GM19452 (cell line): ENCODE measurements at regions not wholly inside any gene's neighbourhood (a gene's known extent, or its start where the extent isn't known, plus 50 kb on each side); places are given as distances from the start of the nearest gene placed in this dataset.
"Not testable (repeated sequence)": the region's sequence is repeated elsewhere in the genome, so short reads cannot be mapped to it uniquely, and the experiment has no call there.

Experiments used
- ATAC-seq: cut with Tn5 transposase; IDR thresholded peaks from one replicate; pipeline ENCODE4 v1.9.1; 2021; ENCODE audit not compliant: unreplicated experiment

DNA sequence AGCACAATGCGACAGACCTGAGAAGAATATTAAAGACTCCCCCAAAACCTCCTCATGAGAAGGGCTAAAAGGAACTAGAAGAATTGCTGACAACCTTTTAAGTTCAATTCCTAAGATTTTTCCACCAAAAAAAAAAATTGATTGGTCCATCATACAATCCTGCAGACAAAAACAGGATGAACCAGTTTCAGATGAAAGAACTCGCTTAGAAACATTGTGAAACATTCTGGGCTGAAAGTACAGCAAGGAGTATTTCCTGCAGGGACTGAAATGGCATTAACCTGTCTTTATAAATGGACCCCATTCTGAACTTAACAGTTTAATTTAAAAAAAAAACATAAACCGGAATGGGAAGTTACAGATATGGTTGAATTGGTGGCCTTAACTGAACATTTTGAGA is 96.0 kb upstream of the FAM174B start:
- no peak for ATAC-seq

DNA sequence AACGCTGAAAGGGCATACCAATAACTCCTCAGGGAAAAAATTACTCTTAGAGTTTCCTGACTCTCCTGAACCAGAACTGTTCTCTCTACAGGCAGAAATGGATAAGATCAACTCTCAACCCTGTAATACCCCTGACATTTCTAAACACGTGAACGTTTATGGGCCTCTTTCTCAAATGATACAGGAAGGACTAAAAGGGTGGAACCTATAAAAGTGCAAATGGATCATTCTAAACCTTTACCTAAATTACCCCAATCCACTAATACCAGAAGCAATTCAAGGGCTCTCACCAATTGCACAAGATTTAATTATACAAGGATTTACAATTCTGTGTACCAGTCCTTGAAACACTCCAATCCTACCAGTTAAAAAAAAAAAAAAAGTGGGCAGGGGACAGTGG is 98.0 kb upstream of the FAM174B start:
- ATAC-seq: no peak

DNA sequence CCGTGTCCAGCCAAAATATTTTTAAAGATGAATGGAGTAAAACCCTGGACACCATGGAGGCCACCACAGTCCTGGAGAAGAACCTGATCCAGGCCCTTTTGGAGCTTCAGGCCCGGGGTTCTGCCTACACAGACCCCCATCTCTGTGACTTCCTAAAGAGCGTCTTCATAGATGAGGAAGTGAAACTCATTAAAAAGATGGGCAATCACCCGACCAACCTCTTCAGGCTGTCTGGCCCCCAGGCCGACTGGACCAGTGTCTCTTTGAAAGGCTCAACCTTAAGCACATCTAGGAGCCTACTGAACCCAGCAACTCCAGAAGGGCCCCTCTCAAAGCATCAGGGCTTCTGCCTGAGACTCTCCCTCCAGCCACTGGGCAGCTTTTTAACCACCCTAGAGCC is 107.9 kb upstream of the FAM174B start:
- ATAC-seq: no peak

DNA sequence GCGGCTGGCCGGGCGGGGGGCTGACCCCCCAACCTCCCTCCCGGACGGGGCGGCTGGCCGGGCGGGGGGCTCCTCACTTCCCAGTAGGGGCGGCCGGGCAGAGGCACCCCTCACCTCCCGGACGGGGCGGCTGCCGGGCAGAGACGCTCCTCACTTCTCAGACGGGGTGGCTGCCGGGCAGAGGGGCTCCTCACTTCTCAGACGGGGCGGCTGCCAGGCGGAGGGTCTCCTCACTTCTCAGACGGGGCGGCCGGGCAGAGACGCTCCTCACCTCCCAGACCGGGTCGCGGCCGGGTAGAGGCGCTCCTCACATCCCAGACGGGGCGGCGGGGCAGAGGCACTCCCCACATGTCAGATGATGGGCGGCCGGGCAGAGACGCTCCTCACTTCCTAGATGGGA is 112.6 kb upstream of the FAM174B start:
- ATAC-seq: not testable (repeated sequence)

DNA sequence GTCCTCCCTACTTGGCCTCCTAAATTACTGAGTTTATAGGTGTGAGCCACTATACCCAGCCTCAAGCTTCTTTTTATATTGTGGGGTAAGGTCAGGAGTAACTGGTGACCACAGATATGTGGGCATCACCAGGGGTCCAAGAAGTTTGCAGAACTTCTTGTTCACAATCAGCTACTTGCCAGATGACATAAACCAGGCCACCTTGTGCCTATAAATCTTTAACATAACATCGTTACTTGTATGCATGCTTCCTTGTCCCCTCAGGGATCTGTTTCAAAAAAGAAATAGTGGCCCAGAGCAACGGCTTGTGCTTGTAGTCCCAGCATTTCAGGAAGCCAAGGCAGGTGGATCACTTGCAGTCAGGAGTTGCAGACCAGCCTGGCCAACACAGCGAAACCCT is 115.1 kb upstream of the FAM174B start:
- ATAC-seq: no peak

DNA sequence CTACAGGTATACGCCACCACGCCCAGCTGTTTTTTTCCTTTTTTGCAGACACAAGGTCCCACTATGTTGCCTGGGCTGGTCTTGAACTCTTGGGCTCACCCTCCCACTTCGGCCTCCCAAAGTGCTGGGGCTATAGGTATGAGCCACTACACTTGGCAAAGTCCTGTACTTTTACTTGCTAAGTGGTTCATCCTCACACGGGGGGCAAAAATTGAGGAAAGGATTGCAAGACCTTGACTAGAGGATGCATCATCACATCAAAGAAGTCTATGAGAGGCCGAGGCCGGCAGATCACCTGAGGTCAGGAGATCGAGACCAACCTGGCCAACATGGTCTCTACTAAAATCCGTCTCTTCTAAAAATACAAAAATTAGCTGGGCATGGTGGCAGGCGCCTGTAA is 116.5 kb upstream of the FAM174B start:
- ATAC-seq: no peak

DNA sequence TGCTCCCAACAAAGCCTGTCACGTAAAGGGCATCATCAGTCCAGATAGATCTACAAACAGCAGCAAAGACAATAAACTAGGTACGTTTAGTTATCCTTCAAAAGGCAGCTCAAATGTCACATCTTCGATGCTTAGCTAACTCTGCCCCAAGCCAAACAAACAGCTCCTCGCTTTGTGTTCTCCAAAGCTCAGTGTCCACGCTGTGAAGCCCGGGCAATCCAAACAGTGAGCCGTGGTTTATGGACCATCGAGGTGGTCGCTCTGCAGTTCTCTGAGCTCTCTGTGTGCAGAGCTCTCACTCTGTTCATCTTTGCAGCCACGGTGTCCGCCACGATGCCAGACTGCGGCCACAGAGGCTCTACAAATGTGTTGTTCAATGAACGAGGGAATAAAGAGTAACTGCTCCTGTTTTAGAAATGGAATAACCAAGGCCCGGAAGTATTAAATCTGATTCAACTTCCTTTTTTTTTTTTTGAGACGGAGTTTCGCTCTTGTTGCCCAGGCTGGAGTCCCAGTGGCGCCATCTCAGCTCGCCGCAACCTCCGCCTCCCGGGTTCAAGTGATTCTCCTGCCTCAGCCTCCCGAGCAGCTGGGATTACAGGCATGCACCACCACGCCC is 117.2 kb upstream of the FAM174B start:
- no peak for ATAC-seq

DNA sequence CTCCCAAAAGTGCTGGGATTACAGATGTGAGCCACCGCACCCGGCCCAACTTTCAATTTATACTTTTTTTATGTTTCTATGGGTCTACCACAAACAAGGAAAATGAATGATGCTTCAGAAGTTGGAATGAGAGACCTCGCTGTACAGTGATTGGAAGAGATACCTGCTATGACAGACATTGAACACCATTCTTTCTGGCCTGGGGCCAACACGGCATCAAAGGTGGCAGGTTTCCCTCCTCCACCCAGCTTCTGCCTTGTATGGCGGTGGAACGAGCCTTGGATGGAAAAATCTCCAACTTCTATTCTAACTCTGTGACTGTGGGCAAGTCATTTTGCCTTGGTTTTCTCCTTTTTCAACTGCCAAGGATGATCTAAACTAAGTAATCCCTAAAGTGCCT is 117.8 kb upstream of the FAM174B start:
- ATAC-seq: no peak

DNA sequence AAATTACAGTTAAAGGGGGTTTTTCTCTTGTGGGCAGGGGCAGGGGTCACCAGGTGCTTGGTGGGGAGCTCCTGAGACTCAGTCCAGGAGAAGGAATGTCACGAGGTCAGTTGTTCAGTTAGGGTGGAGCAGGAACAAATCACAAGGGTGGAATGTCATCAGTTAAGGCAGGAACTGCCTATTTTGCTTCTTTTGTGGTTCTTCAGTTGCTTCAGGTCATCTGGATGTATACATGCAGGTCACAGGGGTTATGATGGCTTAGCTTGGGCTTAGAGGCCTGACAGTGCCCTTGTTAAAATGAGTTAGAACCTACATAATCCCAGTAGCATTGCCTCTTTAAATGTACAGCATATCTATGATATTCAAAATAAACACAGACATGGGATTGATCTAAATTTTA is 120.2 kb upstream of the CHD2 start:
- no peak for ATAC-seq

DNA sequence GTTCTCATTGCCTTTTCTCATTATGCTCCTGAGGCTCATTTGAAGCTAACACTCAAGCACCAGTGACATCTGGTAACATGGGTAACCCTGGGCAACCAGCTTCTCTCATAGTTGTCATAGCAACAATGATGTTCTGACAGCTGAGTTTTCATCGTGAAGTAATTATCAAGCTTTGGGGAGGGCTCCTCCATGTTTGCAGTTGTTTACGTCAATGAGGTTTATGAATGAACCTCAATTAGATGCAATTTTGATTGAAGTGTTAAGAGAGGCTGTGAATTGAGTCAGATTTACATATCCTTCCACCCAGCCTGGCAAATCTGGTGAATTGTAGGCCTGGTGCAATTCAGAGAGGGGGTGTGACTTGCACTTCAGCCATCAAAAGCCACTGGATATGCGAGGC is 119.3 kb upstream of the CHD2 start:
- no peak for ATAC-seq

DNA sequence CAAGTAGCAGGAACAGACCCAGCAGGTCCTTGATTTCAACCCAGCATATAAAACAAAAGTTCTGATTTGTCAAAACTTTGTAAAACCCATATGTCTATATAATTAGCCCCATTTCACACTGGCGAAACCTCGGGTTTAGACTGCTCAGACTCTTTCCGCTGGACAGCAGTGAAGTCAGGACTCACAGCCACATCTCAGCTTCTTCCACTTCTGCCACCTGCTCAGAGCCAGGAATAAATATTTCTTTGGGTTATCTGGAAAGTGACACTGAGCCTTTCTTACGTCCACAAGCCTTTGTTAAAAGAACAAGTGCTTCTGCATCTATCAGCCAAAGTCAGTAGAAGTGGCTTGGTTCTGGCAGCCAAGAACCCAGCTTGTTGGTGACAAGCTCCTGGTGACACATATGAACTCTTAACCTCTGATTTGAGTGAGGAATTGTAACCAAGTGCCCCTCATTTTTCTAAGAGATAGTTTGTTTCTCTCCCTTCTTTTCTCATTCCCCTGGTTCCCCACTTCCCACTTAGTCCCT is 118.1 kb upstream of the CHD2 start:
- no peak for ATAC-seq

DNA sequence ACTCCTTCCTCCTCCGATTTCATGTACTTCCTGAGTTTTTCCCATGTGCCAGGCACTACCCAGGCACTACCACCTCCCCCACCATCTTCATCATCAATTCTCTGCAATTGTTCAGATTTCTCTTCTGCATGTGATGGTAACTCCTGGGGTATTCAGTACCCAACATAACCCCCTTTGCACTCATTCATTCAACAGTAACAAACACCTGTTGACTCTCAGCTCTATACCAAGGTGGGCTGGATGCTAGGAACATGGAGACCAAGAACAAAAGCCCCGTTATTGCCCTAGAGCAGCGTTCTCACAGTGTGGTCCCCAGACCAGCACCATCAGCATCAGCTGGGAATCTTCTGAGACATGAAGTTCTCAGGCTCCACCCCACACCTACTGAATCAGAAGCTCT is 113.0 kb upstream of the CHD2 start:
- ATAC-seq: no peak

DNA sequence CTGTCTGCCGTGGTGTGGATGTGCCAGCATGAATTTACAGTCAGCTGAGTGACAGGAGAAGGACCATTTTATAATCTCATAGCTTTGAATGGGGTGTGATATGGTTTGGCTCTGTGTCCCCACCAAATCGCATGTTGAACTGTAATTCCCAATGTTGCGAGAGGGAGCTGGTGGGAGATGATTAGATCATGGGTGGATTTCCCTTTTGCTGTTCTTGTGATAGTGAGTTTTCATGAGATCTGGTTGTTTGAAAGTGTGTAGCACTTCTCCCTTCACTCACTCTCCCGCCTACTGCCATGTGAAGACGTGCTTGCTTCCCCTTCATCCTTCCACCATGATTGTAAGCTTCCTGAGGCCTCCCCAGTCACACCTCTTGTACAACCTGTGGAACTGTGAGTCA is 111.9 kb upstream of the CHD2 start:
- no peak for ATAC-seq

DNA sequence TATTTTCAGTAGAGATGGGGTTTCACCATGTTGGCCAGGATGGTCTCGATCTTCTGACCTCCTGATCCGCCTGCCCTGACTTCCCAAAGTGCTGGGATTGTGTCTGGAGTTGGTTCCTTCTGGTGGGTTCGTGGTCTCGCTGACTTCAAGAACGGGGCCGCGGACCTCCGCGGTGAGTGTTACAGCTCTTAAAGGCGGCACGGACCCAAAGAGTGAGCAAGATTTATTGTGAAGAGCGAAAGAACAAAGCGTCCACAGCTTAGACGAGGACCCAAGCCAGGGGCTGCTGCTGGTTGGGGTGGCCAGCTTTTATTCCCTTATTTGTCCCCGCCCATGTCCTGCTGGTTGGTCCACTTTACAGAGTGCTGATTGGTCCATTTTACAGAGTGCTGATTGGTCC is 111.3 kb upstream of the CHD2 start:
- not testable (repeated sequence) for ATAC-seq

DNA sequence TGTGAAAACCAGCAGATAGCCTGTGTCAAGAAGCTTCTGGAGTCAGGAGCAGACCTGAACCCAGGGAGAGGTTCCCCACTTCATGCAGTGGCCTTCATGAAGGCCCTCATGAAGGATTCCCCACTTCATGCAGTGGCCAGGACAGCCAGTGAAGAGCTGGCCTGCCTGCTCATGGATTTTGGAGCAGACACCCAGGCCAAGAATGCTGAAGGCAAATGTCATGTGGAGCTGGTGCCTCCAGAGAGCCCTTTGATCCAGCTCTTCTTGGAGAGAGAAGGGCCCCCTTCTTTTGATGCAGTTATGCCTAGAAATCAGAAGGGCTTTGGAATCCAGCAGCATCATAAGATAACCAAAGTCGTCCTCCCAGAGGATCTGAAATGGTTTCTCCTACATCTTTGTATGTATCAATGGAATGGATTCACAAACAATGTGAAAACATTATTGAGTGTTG is 103.9 kb upstream of the CHD2 start:
- ATAC-seq: no peak

DNA sequence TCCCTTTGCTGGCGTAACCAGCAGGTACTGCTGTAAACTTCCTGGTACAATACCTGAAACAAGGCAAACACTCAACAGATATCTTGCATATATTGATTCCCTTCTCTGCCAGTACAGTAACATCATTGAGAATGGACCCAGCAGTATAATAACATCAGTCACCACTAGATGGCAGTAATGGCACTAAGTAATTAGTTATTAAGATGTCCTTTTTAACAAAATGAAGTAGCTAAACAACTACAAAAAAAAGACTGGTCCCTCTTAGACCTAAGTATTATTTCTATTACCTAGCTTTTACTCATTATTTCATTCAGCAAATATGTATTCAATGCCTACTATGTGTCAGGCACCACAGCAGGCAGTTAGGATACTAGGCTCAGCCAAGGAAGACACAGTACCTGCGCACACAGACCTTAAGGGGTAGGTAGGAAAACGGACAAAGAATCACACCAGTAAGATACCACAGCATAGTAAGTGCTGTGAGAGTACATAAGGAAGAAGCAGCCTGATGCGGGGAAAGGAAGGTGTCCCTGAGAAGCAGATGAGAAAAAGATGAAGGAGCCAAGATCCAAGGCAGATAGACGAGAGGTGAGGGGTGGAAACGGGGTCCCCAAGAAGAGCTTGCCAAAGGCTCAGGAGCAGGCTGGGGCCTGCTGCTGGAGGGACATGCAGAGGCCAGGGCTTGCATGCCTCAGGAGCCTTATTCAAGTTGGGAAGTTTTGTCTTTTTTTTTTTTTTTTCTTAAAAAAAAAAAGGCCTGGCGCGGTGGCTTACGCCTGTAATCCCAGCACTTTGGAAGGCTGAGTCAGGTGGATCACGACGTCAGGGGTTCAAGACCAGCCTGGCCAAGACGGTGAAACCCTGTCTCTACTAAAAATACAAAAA is 102.7 kb upstream of the CHD2 start:
- ATAC-seq: peak; percentile 77

DNA sequence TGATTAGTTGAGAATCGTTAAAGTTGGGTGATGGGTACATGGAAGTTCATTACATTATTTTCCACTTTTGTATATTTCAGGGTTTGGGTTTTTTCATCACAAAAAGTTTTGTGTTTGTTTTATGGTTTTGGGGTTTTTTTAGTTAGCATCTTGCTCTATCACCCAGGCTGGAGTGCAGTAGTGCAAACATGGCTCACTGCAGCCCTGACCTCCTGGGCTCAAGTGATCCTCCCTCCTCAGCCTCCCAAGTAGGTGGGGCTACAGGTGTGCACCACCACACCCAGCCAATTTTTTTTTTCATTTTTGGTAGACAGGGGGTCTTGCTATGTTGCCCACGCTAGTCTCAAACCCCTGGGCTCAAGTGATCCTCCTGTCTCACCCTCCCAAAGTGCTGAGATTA is 100.1 kb upstream of the CHD2 start:
- ATAC-seq: no peak

DNA sequence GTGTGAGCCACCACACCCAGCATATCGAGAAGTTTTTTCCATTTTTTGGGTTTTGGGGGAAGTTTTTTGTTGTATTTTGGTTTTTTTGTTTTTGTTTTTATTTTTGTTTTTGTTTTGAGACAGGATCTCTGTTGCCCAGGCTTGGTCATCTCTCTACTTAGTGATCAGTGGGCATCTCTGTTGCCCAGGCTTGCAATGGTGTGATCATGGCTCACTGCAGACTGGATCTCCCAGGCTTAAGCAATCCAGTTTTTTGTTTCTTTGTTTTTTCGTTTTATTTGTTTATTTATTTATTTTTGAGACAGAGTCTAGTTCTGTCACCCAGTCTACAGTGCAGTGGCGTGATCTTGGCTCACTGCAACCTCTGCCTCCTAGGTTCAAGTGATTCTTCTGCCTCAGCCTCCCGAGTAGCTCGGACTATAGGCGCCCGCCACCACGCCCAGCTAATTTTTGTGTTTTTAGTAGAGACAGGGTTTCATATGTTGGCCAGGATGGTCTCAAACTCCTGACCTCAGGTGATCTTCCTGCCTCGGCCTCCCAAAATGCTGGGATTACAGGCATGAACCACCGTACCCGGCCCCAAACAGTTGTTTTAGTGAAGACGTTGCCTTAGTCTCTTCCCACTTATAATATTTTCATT is 99.6 kb upstream of the CHD2 start:
- not testable (repeated sequence) for ATAC-seq

DNA sequence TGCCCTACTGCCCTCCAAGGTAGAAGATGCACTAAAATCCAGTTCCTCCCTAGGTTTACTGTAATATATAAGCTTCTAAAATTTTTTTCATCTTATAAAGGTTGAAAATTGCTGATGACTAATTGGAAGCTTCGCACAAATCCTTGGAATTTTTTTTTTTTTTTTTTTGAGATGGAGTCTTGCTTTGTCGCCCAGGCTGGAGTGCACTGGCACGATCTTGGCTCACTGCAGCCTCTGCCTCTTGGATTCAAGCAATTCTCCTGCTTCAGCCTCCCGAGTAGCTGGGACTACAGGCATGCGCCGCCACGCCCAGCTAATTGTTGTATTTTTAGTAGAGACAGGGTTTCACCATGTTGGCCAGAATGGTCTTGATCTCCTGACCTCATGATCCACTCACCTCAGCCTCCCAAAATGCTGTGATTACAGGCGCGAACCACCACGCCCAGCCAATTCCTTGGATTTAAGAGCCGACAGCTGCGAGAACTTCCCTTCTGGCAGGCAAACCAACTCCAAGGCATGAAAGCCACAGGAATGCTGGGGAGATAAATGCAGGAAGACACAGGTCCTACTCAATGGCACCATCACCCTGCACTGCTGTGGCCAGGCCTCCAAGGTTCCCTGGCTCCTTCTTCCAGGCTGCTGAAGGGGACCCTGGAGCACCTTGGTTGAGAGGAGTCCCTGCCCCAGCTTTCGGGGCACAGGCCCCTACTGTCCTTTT is 98.9 kb upstream of the CHD2 start:
- ATAC-seq: not testable (repeated sequence)

DNA sequence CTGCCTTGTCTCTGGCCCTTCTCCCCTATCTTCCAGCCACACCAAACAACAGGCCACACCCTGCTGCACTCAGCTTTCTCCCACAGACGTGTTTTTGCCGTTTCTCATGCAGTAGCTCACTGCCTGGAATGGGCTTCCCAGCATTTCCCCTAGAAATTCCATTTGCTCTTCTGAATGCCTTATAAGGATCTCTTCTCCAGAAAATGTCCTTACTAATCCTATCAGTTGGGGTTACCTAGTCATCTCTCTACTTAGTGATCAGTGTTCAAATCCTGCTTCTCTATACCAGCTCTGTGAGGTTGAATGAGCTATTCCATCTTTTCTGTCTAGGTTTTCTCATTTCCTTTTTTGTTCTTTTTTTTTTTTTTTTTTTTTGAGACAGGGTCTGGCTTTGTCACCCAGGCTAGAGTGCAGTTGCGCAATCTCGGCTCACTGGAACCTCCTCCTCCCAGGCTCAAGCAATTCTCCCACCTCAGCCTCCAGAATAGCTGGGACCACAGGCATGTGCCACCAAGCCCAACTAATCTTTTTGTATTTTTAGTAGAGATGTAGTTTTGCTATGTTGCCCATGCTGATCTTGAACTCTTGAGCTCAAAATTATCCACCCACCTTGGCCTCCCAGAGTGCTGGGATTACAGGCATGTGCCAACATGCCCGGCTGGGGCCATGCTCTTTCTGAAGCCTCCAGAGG is 98.2 kb upstream of the CHD2 start:
- no peak for ATAC-seq

DNA sequence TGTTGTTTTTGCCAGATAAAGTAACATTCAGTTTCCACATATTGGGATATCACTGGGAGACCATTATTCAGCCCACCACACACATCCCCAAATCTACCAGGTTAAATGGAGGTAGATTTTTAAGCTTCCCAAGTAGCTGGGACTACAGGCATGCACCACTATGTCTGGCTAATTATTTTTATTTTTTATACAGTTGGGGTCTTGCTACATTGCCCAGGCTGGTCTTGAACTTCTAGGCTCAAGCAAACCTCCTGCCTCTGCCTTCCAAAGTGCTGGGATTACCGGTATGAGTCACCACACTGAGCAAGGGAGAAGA is 96.6 kb upstream of the CHD2 start:
- ATAC-seq: no peak
